KMS-11 (cell line): ENCODE measurements at regions not wholly inside any gene's neighbourhood (a gene's known extent, or its start where the extent isn't known, plus 50 kb on each side); places are given as distances from the start of the nearest gene placed in this dataset.

Experiments used
- H2AFZ ChIP-seq: fragments of 200-600 bp; sonication (generic); 2 replicates; pipeline ENCODE4 v1.6.1; 2016; ENCODE audit warnings: antibody characterized with exemption, mixed run types, low read depth
- H3K27ac ChIP-seq: fragments of 200-600 bp; sonication (generic); 2 replicates; pipeline ENCODE4 v1.6.1; 2016; ENCODE audit warnings: mild to moderate bottlenecking, mixed run types
- H3K27me3 ChIP-seq: fragments of 200-600 bp; sonication (generic); 2 replicates; pipeline ENCODE4 v1.6.1; 2017; ENCODE audit warnings: mild to moderate bottlenecking, low read depth, mixed run types, moderate library complexity; ENCODE audit not compliant: insufficient read depth
- H3K36me3 ChIP-seq: fragments of 200-600 bp; sonication (generic); 2 replicates; pipeline ENCODE4 v1.6.1; 2017; ENCODE audit warnings: mild to moderate bottlenecking, mixed run types; ENCODE audit not compliant: insufficient read depth
- H3K4me1 ChIP-seq: fragments of 200-600 bp; sonication (generic); 2 replicates; pipeline ENCODE4 v1.6.1; 2016; ENCODE audit warnings: mild to moderate bottlenecking, low read depth, mixed run types; ENCODE audit not compliant: poor library complexity, severe bottlenecking
- H3K4me2 ChIP-seq: fragments of 200-600 bp; sonication (generic); 2 replicates; pipeline ENCODE4 v1.7.0; 2016; ENCODE audit warnings: mild to moderate bottlenecking, mixed run types
- H3K4me3 ChIP-seq: fragments of 200-600 bp; sonication (generic); IDR thresholded peaks from 2 replicates; pipeline ENCODE4 v1.6.1; 2017; ENCODE audit warnings: low read depth, low read length, mixed read lengths; ENCODE audit not compliant: insufficient read depth
- H3K79me2 ChIP-seq: fragments of 200-600 bp; sonication (generic); 2 replicates; pipeline ENCODE4 v1.6.1; 2016; ENCODE audit warnings: low read depth, mixed run types; ENCODE audit not compliant: insufficient read depth
- H3K9ac ChIP-seq: fragments of 200-600 bp; sonication (generic); 2 replicates; pipeline ENCODE4 v1.6.1; 2016; ENCODE audit warnings: mild to moderate bottlenecking, mixed run types
- H4K20me1 ChIP-seq: fragments of 200-600 bp; sonication (generic); 2 replicates; pipeline ENCODE4 v1.6.1; 2016; ENCODE audit warnings: mild to moderate bottlenecking, mixed run types; ENCODE audit not compliant: insufficient read depth
- TF ChIP-seq, protein P1 (sequence below): fragments of 200-600 bp; sonication (generic); conservative IDR thresholded peaks from 2 replicates; pipeline ENCODE4 v1.6.1; 2017; ENCODE audit warnings: low read depth, mild to moderate bottlenecking, antibody characterized with exemption, low read length, moderate library complexity, mixed read lengths

DNA sequence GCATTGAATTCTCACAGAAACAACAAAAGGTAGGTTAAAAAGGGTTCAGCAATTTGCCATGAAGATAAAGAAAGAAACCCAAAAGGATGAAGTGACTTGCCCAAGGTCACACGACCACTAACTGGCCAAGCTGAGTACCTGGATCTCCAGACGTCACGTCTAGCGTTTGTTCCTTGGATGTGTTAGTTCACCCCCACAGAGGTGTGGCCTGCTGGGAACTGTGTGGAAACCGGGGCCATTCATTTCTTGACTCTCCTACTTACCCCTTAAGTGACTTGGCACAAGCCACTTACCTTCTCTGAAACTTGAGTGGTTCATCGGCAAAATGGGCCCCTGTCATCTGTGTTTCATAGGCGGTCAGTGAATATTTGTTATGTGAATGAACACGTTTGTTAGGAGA, 244.3 kb upstream of the SLCO3A1 start:
- Histone ChIP-seq H3K4me2 (no peak overlapping the region), H3K27ac (no peak overlapping the region), H3K27me3 (no peaks in the 10 kb centered on the region), H3K4me3 (no peak overlapping the region), H3K9ac (no peak overlapping the region), H3K4me1 (no peaks in the 10 kb centered on the region), H4K20me1 (no peaks in the 10 kb centered on the region), H3K79me2 (no peaks in the 10 kb centered on the region), H2AFZ (no peak overlapping the region), H3K36me3 (no peaks in the 10 kb centered on the region)
- TF ChIP-seq, protein P1, sequence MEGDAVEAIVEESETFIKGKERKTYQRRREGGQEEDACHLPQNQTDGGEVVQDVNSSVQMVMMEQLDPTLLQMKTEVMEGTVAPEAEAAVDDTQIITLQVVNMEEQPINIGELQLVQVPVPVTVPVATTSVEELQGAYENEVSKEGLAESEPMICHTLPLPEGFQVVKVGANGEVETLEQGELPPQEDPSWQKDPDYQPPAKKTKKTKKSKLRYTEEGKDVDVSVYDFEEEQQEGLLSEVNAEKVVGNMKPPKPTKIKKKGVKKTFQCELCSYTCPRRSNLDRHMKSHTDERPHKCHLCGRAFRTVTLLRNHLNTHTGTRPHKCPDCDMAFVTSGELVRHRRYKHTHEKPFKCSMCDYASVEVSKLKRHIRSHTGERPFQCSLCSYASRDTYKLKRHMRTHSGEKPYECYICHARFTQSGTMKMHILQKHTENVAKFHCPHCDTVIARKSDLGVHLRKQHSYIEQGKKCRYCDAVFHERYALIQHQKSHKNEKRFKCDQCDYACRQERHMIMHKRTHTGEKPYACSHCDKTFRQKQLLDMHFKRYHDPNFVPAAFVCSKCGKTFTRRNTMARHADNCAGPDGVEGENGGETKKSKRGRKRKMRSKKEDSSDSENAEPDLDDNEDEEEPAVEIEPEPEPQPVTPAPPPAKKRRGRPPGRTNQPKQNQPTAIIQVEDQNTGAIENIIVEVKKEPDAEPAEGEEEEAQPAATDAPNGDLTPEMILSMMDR: no peak

- no peaks in the 10 kb centered on the region for H3K79me2 ChIP-seq
- H4K20me1 ChIP-seq: no peaks in the 10 kb centered on the region
- H3K4me3 ChIP-seq: no peak overlapping the region
- TF ChIP-seq, protein P1: no peak
- no peak overlapping the region for H3K9ac ChIP-seq
- no peak overlapping the region for H3K27ac ChIP-seq
- no peaks in the 10 kb centered on the region for H3K4me1 ChIP-seq
- H3K27me3 ChIP-seq: no peaks in the 10 kb centered on the region
- H3K4me2 ChIP-seq: no peak overlapping the region
- H3K36me3 ChIP-seq: no peaks in the 10 kb centered on the region
- no peak overlapping the region for H2AFZ ChIP-seq
These were observed 243.5 kb upstream of the SLCO3A1 start for GRCh38 chr15:91609966-91610365.

- Histone ChIP-seq H2AFZ (no peak overlapping the region), H3K4me2 (no peak overlapping the region), H3K4me1 (no peaks in the 10 kb centered on the region), H3K27ac (no peak overlapping the region), H3K27me3 (no peaks in the 10 kb centered on the region), H3K36me3 (no peaks in the 10 kb centered on the region), H3K79me2 (no peaks in the 10 kb centered on the region), H3K4me3 (no peak overlapping the region), H4K20me1 (no peaks in the 10 kb centered on the region), H3K9ac (no peak overlapping the region)
- TF ChIP-seq, protein P1: no peak
These were observed 241.8 kb upstream of the SLCO3A1 start for GRCh38 chr15:91611561-91612323.

DNA sequence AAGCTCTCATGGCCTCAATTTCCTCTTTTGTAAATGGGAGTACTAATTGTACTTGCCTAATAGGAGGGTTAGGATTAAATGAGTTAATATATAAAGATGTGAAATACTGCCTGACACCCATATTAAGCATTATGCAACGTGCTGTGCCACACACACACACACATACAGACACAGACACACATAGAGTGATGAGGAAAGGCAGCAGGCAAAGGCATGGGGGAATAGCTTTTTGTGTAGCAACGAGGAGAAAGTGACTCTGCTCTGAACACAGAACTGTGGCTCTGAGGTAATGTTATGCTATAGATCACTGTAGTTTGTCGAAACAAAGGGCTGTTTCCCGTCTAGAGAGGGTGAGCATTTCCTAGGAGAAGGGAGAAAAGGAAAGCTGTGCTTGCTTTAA, 233.3 kb upstream of the SLCO3A1 start:
- Histone ChIP-seq H2AFZ (no peak overlapping the region), H3K4me3 (no peak overlapping the region), H3K27me3 (no peaks in the 10 kb centered on the region), H3K27ac (no peak overlapping the region), H3K4me1 (no peaks in the 10 kb centered on the region), H3K36me3 (no peaks in the 10 kb centered on the region), H3K79me2 (no peaks in the 10 kb centered on the region), H3K4me2 (no peak overlapping the region), H4K20me1 (no peaks in the 10 kb centered on the region), H3K9ac (no peak overlapping the region)
- TF ChIP-seq, protein P1: no peak
